NT2/D1 (cell line): ENCODE measurements at regions not wholly inside any gene's neighbourhood (a gene's known extent, or its start where the extent isn't known, plus 50 kb on each side); places are given as distances from the start of the nearest gene placed in this dataset.

Source experiments
- YY1 ChIP-seq: IDR thresholded peaks from 2 replicates; pipeline ENCODE4 v1.6.1; 2011; ENCODE audit not compliant: insufficient read length, insufficient read depth
- ZNF274 ChIP-seq: IDR thresholded peaks from 2 replicates; pipeline ENCODE4 v1.6.1; 2011; ENCODE audit warnings: mild to moderate bottlenecking, low read depth, low read length

- TF ChIP-seq YY1 (no peak), ZNF274 (no peak)
These were observed 612.9 kb downstream of the GALC start for GRCh38 chr14:87380054-87380453.
